Embryonic facial prominence (tissue), 1 donor: ENCODE measurements at regions not wholly inside any gene's neighbourhood (a gene's known extent, or its start where the extent isn't known, plus 50 kb on each side); places are given as distances from the start of the nearest gene placed in this dataset.
"Not testable (repeated sequence)": the region's sequence is repeated elsewhere in the genome, so short reads cannot be mapped to it uniquely, and the experiment has no call there.

Source experiments
- DNase-seq: peaks from one replicate; pipeline ENCODE4 v3.0.0-alpha.2; 2016; ENCODE audit errors: extremely low spot score

DNA sequence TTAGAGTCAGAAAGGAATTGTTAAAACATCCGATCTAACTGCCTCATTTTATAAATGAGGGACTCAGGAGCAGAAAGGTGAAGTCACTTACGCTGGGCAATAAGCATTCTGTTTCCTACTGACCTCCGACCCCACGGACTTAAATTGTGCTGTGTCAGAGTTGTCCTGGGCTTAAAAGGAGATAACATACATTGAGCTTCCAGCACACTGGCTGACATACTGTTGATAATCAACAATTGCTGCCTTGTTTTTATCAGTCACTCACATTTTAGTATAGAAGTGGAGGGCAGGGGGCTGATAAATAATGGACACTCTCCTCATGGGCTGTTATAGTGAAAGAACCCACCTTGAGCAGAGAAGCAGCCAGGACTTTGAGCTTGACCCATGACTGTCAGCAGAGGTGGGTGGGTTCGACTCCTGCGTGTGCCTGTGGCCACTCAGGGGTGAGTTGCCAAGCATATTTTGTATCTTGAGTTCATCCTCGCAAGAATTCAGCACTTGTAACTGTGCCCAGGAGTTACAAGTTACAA lies 166.5 kb upstream of the JARID2 start:
- DNase-seq, result no peak

DNA sequence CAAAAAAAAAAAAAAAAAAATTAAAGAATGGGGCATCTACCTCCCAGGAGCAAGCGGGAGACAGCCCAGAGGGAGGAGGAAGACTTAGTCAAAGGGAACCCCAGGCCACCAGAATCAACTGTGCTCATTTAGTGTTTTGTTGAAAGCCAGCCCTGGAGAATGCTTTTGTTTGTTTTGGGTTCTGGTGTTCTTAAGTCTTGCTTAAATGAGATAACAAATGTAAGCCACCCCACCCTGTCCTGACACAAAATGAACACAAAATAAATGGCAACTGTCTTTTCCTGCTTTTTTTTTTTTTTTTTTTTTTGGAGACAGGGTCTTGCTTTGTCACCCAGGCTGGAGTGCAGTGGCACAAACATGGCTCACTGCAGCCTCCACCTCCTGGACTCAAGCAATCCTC lies 165.0 kb upstream of the JARID2 start:
- no peak for DNase-seq

DNA sequence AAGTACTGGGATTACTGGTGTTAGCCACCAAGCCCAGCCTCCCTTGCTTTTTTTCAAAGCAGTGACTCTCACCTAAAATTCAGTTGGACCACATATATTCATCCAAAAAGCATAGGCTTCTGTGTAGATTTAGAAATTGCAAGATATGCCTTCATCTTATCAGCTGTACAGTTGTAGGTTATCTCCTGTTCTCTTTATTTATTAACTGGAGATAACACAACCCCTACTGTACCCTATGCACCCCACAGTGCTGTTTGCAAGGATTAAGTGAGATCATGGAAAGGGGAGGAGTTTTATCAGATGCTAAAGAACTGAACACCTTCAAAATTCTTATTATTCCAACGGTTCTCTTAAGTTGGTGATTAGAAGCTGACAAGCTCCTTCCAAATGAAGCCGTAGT lies 164.4 kb upstream of the JARID2 start:
- no peak for DNase-seq

DNA sequence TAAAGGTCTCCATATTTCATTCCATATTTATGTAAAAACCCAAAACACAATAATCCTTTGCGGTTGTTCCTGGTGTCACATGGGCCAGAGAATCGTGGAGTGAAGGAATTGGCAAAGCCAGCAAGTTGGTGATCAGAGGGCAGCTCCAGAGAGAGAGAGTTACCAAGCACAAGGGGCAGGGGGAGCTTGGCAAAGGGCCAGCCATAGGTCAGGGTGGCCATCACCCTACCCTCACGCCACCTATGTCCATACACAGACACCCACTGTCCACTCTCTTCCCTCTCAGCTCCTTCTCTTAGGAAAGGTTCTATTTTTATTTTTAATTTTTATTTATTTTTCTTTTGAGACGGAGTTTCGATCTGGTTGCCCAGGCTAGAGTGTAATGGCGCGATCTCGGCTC lies 163.2 kb upstream of the JARID2 start:
- no peak for DNase-seq

DNA sequence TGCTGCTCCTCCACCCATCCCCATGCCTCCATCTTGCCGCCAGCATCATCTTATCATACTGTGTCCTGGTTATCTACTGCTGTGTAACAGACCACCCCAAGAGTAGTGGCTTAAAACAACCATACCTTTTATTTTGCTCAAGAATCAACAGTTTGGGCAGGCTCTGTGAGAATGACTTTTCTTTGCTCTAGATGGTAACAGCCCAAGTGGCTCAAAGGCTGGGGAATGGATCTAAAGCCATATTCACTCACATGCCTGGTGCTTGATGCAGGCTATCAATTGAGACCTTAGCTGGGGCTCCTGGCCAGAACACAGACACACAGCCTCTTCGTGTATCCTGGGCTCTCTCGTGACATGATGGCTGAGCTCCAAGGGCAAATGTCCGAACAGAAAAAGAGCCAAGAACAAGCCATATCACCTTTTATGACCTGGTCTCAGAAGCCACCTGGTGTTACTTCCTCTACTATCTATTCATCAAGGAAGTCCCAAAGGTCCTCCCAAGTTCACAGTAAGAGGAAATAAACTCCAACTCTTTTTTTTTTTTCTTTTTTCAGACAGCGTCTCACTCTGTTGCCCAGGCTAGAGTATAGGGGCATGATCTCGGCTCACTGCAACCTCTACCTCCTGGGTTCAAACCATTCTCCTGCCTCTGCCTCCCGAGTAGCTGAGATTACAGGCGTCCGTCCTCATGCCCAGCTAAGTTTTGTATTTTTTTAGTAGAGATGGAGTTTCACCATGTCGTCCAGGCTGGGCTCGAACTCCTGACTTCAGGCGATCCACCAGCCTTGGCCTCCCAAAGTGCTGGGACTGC lies 159.3 kb upstream of the JARID2 start:
- no peak for DNase-seq

DNA sequence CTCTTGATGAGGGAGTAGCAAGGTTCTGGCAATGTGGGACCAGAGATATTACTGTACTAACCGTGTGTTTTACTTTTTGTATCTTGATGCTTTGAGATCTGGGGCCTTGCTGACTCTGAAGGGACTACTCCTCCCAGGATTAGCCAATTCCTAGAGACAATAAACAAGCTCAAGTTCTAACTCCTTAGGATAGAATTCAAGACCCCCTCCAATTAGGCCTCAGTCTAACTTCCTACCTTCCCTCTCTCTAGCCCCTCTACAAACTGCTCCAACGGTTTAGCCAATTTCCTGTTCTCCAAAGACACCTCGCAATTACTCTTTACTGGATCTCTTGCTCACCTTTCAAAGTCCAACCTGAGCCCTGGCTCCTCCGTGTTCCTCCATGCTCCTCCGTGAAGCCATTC lies 158.7 kb upstream of the JARID2 start:
- DNase-seq, result no peak

DNA sequence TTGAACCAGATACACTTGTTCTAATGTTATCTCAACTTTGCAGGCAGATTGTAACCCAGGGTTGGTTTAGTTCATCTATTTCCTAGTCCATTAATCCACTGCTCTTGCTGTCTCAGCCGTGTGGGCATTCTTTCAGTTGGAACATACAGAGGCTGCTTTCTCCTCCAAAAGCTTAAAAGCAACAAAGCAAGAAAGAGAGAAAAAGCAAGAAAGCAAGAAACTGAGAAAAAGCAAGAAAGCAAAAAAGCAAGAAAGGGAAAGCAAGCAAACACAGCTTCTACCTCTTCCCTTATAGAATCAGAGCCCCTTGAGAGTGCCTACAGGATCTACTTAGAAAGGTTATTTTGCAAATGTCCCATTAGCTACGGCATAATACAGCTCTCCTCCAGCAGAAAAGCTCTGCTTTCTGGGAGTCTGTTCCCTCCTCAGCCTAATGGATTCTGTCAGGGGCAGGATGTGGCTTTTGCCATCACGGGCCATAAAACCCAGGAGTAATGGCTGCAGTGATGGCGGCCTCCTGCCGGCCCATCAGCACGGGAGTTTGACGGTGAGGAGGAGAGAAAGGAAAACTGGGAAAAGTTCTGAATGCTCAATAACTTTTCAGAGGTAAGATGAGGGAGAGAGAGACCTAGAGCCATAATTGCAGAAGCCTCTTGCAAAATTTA lies 156.8 kb upstream of the JARID2 start:
- DNase-seq, result no peak

DNA sequence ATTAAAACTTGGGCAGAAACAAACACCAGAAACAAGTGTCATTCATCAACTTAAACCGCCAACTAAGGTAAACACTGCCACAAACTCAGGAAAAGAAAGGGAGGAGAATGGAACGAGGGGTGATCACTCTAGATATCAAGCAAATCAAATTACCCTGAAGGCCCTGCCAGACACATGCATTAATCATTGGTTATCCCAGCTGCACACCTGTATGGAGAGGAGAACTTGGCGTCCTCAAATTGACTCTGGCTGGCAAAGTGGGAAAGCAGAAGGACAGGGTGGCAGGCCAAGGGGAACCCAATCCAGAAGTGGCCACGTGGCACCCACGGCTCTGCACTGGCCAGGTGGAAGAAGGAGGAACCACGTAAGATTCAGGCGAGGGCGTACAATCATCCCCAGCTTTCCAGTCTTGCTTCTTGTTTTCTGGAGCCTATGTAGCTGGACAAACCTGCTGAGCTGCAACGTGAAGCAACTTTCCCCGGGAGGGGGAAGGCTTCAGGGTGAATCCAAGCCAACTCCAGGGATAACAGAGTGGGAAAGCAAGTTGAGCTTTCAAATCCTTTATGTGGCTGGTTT lies 156.2 kb upstream of the JARID2 start:
- no peak for DNase-seq

DNA sequence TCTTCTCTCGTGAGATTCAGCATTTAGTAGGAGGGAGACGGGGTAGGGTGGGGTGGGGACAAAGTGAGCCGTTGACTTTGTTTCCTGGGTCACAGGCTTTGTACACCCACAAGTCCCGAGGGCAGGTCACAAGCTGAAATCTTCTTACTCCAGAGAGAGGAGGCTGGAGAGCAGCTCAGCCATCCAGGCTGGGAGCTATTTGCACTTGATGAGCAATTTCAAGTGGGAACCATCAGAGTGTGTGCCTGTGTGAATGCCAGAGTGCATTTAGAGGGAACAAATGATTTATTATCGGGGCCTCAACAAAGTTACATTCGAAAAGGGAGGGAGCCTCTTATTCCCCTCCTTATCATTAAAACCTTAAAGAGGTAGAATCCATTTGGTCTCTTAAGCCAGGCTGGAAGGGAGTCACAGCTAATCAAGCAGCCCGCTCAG lies 155.7 kb upstream of the JARID2 start:
- no peak for DNase-seq

DNA sequence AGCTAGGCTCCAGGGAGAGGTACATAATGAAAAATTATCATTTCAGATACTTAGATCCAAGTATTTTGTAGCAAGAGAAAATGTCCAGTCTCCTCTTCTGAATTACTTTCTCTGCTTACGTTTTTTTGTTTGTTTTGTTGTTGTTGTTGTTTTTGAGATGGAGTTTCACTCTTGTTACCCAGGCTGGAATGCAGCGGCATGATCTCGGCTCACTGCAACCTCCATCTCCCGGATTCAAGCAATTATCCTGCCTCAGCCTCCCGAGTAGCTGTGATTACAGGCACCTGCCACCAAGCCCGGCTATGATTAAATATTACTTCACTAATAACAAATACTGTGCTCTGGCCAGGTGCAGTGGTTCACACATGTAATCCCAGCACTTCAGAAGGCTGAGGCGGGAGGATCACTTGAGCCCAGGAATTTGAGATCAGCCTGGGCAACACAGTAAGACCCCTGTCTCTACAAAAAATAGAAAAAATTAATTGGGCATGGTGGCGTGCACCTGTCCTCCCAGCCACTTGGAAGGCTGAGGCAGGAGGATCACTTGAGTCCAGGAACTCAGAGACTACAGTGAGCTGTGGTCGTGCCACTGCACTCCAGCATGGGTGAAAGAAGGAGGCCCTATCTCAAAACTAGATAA lies 155.0 kb upstream of the JARID2 start:
- no peak for DNase-seq

DNA sequence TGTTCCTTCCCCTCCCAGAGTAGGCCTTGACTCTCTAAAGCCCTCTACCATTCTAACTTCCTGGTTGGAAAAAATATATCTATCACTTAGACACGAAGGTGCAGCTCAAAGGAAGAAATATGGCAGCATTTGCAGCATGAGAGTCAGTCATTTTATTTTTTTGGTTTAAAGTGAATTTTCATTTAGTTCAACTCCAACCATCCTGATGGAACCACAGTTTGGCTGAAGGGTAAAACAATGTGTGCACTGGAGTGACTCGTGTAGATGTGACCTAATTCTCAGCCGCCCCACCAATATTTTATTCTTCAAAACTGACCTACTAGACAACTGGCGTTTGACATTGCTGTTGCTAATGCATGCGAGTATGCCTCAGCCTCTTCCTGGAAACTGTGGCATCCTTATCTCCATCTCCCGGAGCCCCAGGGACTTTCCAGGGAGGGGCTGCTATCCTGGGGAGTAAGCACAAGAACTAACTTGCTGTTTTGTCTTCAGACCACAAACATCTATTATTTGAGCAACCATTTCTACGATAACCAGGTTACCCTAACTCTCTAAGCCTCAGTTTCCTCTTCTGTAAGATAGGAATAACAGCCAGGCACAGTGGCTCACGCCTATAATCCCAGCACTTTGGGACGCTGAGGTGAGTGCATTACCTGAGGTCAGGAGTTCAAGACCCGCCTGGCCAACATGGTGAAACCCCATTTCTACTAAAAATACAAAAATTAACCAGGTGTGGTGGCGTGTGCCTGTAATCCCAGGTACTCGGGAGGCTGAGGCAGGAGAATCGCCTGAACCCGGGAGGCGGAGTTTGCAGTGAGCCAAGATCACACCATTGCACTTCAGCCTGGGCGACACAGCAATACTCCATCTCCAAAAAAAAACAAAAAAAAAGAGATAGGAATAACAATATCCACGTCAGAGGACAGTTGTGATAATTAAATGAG lies 148.7 kb upstream of the JARID2 start:
- no peak for DNase-seq

DNA sequence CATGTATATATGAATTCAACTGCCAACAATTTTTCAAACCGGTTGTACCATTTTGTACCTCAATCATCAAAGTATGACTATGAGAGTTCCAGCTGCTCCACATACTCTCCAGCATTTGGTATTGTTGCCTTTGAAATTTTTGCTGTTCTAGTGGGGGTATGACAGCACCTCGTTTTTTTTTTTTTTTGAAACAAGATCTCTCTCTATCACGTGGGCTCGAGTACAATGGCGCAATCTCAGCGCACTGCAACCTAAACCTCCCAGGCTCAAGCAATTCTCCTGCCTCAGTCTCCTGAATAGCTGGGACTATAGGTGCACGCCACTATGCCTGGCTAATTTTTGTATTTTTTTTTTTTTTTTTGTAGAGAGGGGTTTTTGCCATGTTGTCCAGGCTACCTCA lies 144.7 kb upstream of the JARID2 start:
- no peak for DNase-seq

DNA sequence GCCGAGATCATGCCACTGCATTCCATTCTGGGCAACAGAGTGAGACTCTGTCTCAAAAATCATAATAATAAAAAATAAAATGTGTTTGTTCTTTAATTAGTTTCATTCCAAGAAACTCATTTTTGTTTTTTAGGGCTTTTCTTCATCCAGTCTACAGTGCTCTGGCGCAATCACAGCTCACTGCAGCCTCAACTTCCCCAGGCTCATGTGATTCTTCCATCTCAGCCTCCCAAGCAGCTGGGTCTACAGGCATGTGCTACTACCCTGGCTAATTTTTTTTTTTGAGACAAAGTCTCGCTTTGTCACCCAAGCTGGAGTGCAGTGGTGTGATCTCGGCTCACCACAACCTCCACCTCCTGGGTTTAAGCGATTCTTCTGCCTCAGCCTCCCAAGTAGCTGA lies 143.6 kb upstream of the JARID2 start:
- no peak for DNase-seq

DNA sequence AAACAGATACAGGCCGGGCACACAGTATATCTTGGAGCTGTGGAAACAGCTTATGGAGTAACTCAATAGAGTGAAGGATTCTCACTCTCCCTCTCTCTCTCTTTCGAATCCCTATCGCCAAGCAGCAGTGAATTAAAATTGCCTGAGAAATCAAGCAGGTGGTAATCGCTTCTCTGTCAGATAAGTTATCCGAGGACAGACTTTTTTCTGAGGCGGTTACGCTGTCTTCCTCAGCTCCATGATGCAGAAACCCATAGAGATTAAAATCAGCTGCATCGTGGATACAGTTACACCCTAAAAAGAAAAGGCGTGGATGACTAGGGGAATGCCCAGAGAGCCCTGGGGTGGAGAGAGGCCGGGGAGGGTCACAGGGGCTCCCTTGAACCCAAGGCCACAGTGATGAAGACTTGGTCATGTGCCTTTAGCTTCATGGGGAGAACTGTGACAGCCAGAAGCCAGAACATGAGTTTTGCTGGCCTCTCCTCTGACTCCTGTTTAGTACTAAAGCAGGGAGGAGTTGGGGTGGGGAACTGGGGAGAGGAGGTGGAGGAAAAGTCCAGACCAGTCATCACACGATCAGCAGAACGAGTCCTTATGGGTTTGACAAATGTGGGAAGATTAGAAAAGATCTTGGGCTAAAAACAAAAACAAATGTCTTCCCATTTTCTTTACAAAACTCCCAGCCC lies 138.8 kb upstream of the JARID2 start:
- no peak for DNase-seq

DNA sequence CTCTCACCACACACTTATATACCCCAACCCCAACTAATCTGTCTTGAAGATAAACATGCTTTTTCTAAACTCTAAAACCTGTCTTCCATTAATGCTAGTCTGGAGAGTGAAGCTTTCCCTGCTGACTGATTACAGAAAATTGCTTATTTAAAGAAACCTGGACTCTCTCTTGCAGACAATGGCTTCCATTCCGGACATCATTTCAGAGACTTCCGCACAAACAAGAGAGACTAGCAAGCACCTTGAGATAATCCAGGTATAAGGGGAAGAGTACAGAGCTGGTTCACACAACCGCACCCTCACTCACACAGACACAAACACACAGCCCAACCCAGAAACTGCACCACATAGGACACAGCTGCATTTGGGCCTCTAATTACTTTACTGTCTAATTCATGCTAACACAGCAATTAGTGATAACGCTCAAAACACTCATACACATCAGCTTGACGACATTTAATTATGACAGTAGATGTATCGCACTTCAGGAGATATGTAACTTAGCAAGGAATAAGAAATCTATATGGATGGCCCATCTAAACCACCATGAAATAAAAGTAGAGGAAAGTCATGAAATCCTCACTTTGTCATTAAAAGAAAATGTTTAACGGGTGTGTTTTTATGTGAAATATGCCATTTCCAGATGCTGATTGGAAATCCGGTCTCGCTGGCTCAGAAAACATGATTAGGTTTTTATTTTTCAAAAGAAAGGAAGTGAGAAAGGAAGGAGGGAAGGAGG lies 138.1 kb upstream of the JARID2 start:
- no peak for DNase-seq

DNA sequence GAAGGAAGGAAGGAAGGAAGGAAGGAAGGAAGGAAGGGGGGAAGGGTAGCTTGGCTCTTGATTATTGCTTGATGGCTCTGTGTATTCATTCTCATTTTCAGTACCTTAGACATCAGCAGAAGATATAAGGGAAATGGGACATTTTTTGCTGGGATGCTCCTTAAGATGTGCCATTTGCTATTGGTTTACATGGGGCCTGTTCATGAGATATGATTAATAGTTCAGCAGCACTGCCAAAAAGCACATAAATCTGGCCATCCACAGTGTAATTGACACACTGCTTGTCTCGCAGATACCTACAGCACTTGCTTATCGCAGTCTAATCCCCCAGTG lies 137.5 kb upstream of the JARID2 start:
- no peak for DNase-seq

DNA sequence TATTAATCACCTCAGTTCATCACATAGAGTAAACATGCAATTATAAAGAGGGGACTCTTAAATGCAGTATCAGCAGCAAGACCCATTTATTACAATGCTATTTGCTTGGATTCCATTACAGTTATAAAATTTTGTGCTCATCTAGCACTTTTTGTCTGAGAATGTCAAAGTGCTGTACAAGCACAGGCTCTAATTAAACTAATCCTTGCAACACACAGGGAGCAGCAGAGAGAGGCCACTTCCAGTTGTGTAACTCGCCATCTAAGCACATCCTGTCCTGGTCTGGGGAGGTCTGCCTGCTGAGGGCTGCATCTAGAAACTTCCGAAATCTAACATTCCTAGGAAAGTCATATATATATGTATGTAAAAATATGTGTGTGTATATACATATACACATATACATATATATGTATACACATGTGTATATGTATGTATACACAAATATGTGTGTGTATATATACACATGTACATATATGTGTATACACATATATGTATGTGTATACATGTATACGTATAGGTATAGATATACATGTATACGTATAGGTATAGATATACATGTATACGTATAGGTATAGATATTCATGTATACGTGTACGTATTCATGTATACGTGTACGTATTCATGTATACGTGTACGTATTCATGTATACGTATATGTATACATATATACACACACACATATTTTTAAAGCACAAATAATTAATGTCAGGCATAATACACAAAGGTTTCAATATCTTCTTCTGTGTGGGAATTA lies 136.4 kb upstream of the JARID2 start:
- DNase-seq, result no peak

DNA sequence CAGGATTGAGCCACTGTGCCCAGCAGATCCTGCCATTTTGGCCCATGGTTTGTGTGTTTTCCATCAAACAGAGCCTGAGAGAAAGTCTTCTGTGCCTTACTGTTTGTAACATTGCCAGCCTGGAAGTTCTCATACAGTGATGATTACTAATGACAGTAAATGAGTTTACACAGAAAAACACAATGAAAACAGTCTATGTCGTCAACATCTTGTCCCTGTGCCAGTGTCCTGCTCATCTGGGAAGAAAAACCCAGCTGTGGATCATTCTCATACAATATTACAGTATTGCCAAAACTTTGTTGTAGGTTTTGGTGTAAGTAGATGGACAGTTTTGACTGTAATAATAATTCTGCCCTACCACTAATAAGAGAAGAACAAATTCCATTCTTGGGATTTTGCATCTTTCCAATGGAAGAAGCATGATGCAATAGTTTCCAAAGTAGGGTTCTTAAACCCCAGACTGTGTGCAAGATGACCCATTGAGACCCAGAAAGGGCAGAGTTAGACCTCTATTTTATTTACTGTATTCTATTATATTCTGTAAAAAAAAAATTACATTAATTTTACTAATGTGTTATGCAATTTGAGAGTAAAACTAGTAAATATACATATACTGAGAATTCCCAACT lies 135.0 kb upstream of the JARID2 start:
- no peak for DNase-seq

DNA sequence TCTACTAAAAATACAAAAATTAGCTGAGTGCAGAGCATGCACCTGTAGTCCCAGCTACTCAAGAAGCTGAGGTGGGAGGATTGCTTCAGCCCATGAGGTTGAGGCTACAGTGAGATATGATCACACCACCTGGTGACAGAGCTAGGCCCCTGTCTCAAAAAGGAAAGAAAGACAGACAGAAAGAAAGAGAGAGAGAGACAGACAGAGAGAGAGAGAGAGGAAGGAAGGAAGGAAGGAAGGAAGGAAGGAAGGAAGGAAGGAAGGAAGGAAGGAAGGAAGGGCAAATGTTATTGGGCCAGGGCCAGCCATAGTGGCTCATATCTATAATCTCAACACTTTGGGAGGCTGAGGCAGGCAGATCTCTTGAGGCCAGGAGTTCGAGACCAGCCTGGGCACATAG lies 134.3 kb upstream of the JARID2 start:
- not testable (repeated sequence) for DNase-seq
